GM12878 (cell line): ENCODE measurements at regions not wholly inside any gene's neighbourhood (a gene's known extent, or its start where the extent isn't known, plus 50 kb on each side); places are given as distances from the start of the nearest gene placed in this dataset.

Experiments
- ASH2L ChIP-seq: fragments of 300-600, 200-600 bp; sonication (generic); IDR thresholded peaks from 2 replicates; pipeline ENCODE4 v1.6.1; 2017; ENCODE audit warnings: low read depth, mild to moderate bottlenecking, borderline replicate concordance
- BCL11A ChIP-seq: IDR thresholded peaks from 2 replicates; pipeline ENCODE4 v1.6.1; 2011; ENCODE audit warnings: low read depth, low read length
- BRCA1 ChIP-seq: IDR thresholded peaks from 2 replicates; pipeline ENCODE4 v1.6.1; 2011; ENCODE audit warnings: low read depth, low read length, improper control_type of control experiment
- CREM ChIP-seq: IDR thresholded peaks from 2 replicates; pipeline ENCODE4 v1.6.1; 2014; ENCODE audit warnings: antibody characterized with exemption, low read depth
- EGR1 ChIP-seq, 2 experiments: IDR thresholded peaks; 1 replicate in 1 of 2; 2 replicates in 1 of 2; pipeline ENCODE4 v1.6.1; 2011 to 2012; ENCODE audit warnings: low read depth in 2 of 2, low read length in 2 of 2, borderline replicate concordance in 1 of 2, mild to moderate bottlenecking in 1 of 2, moderate library complexity in 1 of 2
- HCFC1 ChIP-seq: fragments of 150-350 bp; IDR thresholded peaks from 2 replicates; pipeline ENCODE4 v1.6.1; 2014; ENCODE audit warnings: low read length
- HDAC6 ChIP-seq: fragments of 200-600 bp; sonication (generic); IDR thresholded peaks from one replicate; pipeline ENCODE4 v1.8.0; 2017; ENCODE audit warnings: antibody characterized with exemption; ENCODE audit not compliant: unreplicated experiment
- HDGF ChIP-seq: fragments of 450-650 bp; IDR thresholded peaks from 2 replicates; pipeline ENCODE4 v1.6.1; 2016; ENCODE audit warnings: antibody characterized with exemption
- JUNB ChIP-seq: IDR thresholded peaks from 2 replicates; pipeline ENCODE4 v1.6.1; 2016; ENCODE audit warnings: antibody characterized with exemption, mild to moderate bottlenecking
- MEF2A ChIP-seq: IDR thresholded peaks from 2 replicates; pipeline ENCODE4 v1.6.1; 2011; ENCODE audit warnings: low read depth, mild to moderate bottlenecking, low read length, moderate library complexity; ENCODE audit not compliant: insufficient read depth
- MTA3 ChIP-seq: IDR thresholded peaks from 2 replicates; pipeline ENCODE4 v1.6.1; 2012; ENCODE audit warnings: low read length, inconsistent platforms, borderline replicate concordance
- NFIC ChIP-seq: IDR thresholded peaks from 2 replicates; pipeline ENCODE4 v1.6.1; 2012; ENCODE audit warnings: low read depth, mild to moderate bottlenecking, inconsistent platforms, low read length, moderate library complexity
- NRF1 ChIP-seq: conservative IDR thresholded peaks from 2 replicates; pipeline ENCODE4 v1.6.1; 2011; ENCODE audit warnings: mild to moderate bottlenecking, low read depth, low read length, improper control_type of control experiment
- SIN3A ChIP-seq: IDR thresholded peaks from 2 replicates; pipeline ENCODE4 v1.6.1; 2012; ENCODE audit warnings: low read depth, low read length, improper control_type of control experiment
- SIX5 ChIP-seq: IDR thresholded peaks from 2 replicates; pipeline ENCODE4 v1.6.1; 2011; ENCODE audit warnings: mild to moderate bottlenecking, low read depth, low read length, moderate library complexity; ENCODE audit not compliant: severe bottlenecking
- SP1 ChIP-seq: IDR thresholded peaks from one replicate; pipeline ENCODE4 v1.6.1; 2011; ENCODE audit warnings: low read depth, low read length
- STAT3 ChIP-seq: IDR thresholded peaks from 2 replicates; pipeline ENCODE4 v1.6.1; 2011; ENCODE audit warnings: low read depth, low read length, improper control_type of control experiment
- ZNF274 ChIP-seq: IDR thresholded peaks from one replicate; pipeline ENCODE4 v1.8.0; 2011; ENCODE audit not compliant: insufficient read length, insufficient read depth
- TF ChIP-seq, protein P1 (sequence below): IDR thresholded peaks from 2 replicates; pipeline ENCODE4 v1.6.1; 2011; ENCODE audit warnings: low read depth, low read length, improper control_type of control experiment, borderline replicate concordance
- TF ChIP-seq, protein P2 (sequence below): IDR thresholded peaks from 2 replicates; pipeline ENCODE4 v1.6.1; 2012; ENCODE audit warnings: low read depth, low read length, improper control_type of control experiment
- TF ChIP-seq, protein P3 (sequence below): fragments of 450-650 bp; IDR thresholded peaks from 2 replicates; pipeline ENCODE4 v1.6.1; 2014; ENCODE audit warnings: mild to moderate bottlenecking
- TF ChIP-seq, protein P4 (sequence below), 3 experiments: IDR thresholded peaks in 2 of 3; conservative IDR thresholded peaks in 1 of 3; 2 replicates each; pipeline ENCODE4 v1.5.1; 2011; ENCODE audit warnings: low read depth in 3 of 3, low read length in 3 of 3, mild to moderate bottlenecking in 3 of 3, control low read depth in 2 of 3, moderate library complexity in 2 of 3, inconsistent platforms in 1 of 3, mixed read lengths in 1 of 3; ENCODE audit not compliant: control insufficient read depth in 2 of 3, insufficient read depth in 1 of 3; ENCODE audit errors: extremely low read depth in 1 of 3
- TF ChIP-seq, protein P5 (sequence below): fragments of 450-650 bp; IDR thresholded peaks from 2 replicates; pipeline ENCODE4 v1.6.1; 2016; ENCODE audit warnings: mild to moderate bottlenecking, moderate library complexity, borderline replicate concordance

DNA sequence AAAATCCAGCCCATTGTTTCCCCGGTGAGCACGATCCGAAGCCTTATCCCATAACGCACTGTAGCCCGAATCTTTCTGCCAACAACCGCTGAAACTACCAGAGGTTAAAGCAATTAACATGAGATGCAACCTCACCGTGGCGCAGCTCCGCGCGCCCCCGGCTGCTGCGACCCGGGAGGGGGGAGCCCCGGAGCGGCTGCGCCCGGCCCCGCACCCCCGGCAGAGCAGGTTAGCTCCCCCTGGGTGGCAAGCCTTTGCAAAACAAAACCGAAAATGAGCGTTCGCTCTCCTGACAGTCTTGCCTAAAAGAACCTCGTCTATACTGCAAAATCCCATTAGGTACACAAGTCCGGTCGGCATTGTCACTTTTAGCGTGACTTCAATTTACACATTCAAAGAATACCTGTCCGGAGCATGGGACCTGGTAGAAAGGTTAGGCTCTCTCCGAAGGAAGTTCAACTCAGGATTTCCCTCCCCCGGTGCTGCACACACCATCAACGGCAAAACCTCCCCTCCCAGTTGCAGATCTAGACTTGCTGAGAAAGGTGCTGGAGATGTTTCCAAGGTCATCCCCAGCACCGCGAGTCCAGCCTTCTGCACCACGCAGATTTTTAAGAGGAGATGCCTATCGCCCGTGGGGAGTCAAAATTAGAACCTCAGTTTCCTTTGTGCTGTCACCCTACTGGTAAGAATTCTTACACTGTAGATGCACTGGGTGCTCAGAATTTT, 107.5 kb downstream of the ZNF281 start (continued):
- TF ChIP-seq JUNB (no peak), ASH2L (peak; percentile 34; the same call in 1 of the 2 replicates), BCL11A (no peak; the same call in 1 of the 2 replicates), SIX5 (no peak), NFIC (no peak), MTA3 (no peak), NRF1 (no peak), EGR1 (IDR thresholded peaks at IDR 0.05; ENCODE audit: borderline replicate concordance in 1 of 2, low read depth in 2 of 2, low read length in 2 of 2) (no peak), SP1 (no peak), CREM (no peak), ZNF274 (no peak), SIN3A (no peak), BRCA1 (no peak), HCFC1 (no peak), HDAC6 (no peak), MEF2A (no peak), HDGF (no peak), STAT3 (no peak)
- TF ChIP-seq, protein P1, sequence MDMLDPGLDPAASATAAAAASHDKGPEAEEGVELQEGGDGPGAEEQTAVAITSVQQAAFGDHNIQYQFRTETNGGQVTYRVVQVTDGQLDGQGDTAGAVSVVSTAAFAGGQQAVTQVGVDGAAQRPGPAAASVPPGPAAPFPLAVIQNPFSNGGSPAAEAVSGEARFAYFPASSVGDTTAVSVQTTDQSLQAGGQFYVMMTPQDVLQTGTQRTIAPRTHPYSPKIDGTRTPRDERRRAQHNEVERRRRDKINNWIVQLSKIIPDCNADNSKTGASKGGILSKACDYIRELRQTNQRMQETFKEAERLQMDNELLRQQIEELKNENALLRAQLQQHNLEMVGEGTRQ: no peak
- TF ChIP-seq, protein P2, sequence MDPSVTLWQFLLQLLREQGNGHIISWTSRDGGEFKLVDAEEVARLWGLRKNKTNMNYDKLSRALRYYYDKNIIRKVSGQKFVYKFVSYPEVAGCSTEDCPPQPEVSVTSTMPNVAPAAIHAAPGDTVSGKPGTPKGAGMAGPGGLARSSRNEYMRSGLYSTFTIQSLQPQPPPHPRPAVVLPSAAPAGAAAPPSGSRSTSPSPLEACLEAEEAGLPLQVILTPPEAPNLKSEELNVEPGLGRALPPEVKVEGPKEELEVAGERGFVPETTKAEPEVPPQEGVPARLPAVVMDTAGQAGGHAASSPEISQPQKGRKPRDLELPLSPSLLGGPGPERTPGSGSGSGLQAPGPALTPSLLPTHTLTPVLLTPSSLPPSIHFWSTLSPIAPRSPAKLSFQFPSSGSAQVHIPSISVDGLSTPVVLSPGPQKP: no peak
- TF ChIP-seq, protein P3, sequence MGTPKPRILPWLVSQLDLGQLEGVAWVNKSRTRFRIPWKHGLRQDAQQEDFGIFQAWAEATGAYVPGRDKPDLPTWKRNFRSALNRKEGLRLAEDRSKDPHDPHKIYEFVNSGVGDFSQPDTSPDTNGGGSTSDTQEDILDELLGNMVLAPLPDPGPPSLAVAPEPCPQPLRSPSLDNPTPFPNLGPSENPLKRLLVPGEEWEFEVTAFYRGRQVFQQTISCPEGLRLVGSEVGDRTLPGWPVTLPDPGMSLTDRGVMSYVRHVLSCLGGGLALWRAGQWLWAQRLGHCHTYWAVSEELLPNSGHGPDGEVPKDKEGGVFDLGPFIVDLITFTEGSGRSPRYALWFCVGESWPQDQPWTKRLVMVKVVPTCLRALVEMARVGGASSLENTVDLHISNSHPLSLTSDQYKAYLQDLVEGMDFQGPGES: no peak
- TF ChIP-seq, protein P4, sequence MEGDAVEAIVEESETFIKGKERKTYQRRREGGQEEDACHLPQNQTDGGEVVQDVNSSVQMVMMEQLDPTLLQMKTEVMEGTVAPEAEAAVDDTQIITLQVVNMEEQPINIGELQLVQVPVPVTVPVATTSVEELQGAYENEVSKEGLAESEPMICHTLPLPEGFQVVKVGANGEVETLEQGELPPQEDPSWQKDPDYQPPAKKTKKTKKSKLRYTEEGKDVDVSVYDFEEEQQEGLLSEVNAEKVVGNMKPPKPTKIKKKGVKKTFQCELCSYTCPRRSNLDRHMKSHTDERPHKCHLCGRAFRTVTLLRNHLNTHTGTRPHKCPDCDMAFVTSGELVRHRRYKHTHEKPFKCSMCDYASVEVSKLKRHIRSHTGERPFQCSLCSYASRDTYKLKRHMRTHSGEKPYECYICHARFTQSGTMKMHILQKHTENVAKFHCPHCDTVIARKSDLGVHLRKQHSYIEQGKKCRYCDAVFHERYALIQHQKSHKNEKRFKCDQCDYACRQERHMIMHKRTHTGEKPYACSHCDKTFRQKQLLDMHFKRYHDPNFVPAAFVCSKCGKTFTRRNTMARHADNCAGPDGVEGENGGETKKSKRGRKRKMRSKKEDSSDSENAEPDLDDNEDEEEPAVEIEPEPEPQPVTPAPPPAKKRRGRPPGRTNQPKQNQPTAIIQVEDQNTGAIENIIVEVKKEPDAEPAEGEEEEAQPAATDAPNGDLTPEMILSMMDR (IDR thresholded peaks at IDR 0.05 in 2 of 3, conservative IDR thresholded peaks at IDR 0.05 in 1 of 3; ENCODE audit: control insufficient read depth in 2 of 3, extremely low read depth in 1 of 3, insufficient read depth in 1 of 3, low read depth in 3 of 3, low read length in 3 of 3): 0 out of 6 replicates have a peak, but pooled peaks of 1 of the 3 experiments have one; percentile 2
- TF ChIP-seq, protein P5, sequence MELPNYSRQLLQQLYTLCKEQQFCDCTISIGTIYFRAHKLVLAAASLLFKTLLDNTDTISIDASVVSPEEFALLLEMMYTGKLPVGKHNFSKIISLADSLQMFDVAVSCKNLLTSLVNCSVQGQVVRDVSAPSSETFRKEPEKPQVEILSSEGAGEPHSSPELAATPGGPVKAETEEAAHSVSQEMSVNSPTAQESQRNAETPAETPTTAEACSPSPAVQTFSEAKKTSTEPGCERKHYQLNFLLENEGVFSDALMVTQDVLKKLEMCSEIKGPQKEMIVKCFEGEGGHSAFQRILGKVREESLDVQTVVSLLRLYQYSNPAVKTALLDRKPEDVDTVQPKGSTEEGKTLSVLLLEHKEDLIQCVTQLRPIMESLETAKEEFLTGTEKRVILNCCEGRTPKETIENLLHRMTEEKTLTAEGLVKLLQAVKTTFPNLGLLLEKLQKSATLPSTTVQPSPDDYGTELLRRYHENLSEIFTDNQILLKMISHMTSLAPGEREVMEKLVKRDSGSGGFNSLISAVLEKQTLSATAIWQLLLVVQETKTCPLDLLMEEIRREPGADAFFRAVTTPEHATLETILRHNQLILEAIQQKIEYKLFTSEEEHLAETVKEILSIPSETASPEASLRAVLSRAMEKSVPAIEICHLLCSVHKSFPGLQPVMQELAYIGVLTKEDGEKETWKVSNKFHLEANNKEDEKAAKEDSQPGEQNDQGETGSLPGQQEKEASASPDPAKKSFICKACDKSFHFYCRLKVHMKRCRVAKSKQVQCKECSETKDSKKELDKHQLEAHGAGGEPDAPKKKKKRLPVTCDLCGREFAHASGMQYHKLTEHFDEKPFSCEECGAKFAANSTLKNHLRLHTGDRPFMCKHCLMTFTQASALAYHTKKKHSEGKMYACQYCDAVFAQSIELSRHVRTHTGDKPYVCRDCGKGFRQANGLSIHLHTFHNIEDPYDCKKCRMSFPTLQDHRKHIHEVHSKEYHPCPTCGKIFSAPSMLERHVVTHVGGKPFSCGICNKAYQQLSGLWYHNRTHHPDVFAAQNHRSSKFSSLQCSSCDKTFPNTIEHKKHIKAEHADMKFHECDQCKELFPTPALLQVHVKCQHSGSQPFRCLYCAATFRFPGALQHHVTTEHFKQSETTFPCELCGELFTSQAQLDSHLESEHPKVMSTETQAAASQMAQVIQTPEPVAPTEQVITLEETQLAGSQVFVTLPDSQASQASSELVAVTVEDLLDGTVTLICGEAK: no peak
